Pancreas (tissue), 10 donors: ENCODE measurements at regions not wholly inside any gene's neighbourhood (a gene's known extent, or its start where the extent isn't known, plus 50 kb on each side); places are given as distances from the start of the nearest gene placed in this dataset.

Source experiments
- ATAC-seq, 4 donors: fragments of 200-7000 bp; cut with Tn5 transposase; one replicate each; pipeline versions ENCODE4 v1.8.0 to v1.9.1; 2020; ENCODE audit warnings: mild to moderate bottlenecking in 4 of 4, moderate library complexity in 4 of 4
- DNase-seq, 6 donors: peaks; one replicate each; pipeline ENCODE4 v3.0.0-alpha.2; 2020
- FAIRE-seq: peaks from 2 replicates; lab custom pipeline; 2012; peaks lifted over from hg19 to GRCh38; lab: Jason Lieb, UNC
- H3K27ac ChIP-seq, 4 donors: fragments of 200-600 bp; sonication (generic); 1 replicate in 3 of 4; 2 replicates in 1 of 4; pipeline versions ENCODE4 v1.5.0 to v1.8.0; 2020
- H3K27me3 ChIP-seq, 4 donors: fragments of 200-600 bp; one replicate each; pipeline ENCODE4 v1.8.0; 2021
- H3K36me3 ChIP-seq, 3 donors: fragments of 200-600 bp; sonication (generic) in 1 of 3; one replicate each; pipeline versions ENCODE4 v1.5.0 to v1.8.0; 2020 to 2021
- H3K4me1 ChIP-seq, 3 donors: fragments of 200-600 bp; one replicate each; pipeline ENCODE4 v1.8.0; 2021
- H3K4me3 ChIP-seq, 4 donors: fragments of 200-600 bp; sonication (generic) in 2 of 4; one replicate each; pipeline versions ENCODE4 v1.5.0 to v1.8.0; 2020 to 2021
- H3K9me3 ChIP-seq, 4 donors: fragments of 200-600 bp; one replicate each; pipeline ENCODE4 v1.8.0; 2021
- CTCF ChIP-seq, 4 donors: fragments of 200-600 bp; sonication (generic) in 3 of 4; IDR thresholded peaks; one replicate each; pipeline versions ENCODE4 v1.5.0 to v1.8.0; 2021; ENCODE audit warnings: antibody characterized with exemption in 4 of 4
- WGBS, 2 donors: extraction: QIAGEN DNeasy Blood & Tissue Kit; methylation state at CpG; one replicate each; pipeline ENCODE4 v1.1.7; 2013; 5-methylcytosine and 5-hydroxymethylcytosine counted together
- intact Hi-C, 3 donors: fragments of 100-400 bp; cut with DNase I; formaldehyde crosslinking; loops; one replicate each; pipeline versions ENCODE4 v1.11.1 to v1.14.2; 2022
- donor health status: healthy with polysubstance abuse.
- donor health status: DM: no; HTN: no; CAD: no; lungs with moderate emphysema.
- donor health status: DM: no; HTN: no; CAD: no.
- donor health status: control.
- donor health status: control.
- donor health status: Bipolar disorder and iron deficiency.
- donor health status: DM: yes; HTN: yes; CAD: no.
- donor health status: DM: no; HTN: no; CAD: no.
- donor health status: DM: no; HTN: no; CAD: no.
- donor health status: DM: yes; HTN: yes; CAD: no.

- no peak overlapping the region for H3K4me3 ChIP-seq
- no peak overlapping the region for H3K27ac ChIP-seq
- no peaks in the 10 kb centered on the region for H3K36me3 ChIP-seq
- no peak for TF ChIP-seq CTCF (IDR thresholded peaks at IDR 0.05)
- ATAC-seq (no peak), DNase-seq (no peak), FAIRE-seq (no peak)
- 76 to 77% methylated on average over 2 of the region's 2 CpGs for WGBS, 2 donors
- no peaks in the 10 kb centered on the region for H3K9me3 ChIP-seq
- intact Hi-C loops, result loop anchor here in 1 of 3 donors (10.0 kb wide), 1 partner anchor 130 kb away; no protein-coding TSS in a partner anchor
- H3K27me3 ChIP-seq, result no peaks in the 10 kb centered on the region
- H3K4me1 ChIP-seq, result no peaks in the 10 kb centered on the region
Observed at GRCh38 chr15:92224843-92225242, 168.8 kb upstream of the ST8SIA2 start.

GRCh38 chr15:92226020-92226612 is 167.6 kb upstream of the ST8SIA2 start:
- Histone ChIP-seq H3K27me3 (no peaks in the 10 kb centered on the region), H3K4me3 (no peak overlapping the region), H3K36me3 (no peaks in the 10 kb centered on the region), H3K27ac (no peak overlapping the region), H3K4me1 (no peaks in the 10 kb centered on the region), H3K9me3 (no peaks in the 10 kb centered on the region)
- intact Hi-C loops, result loop anchor here in 1 of 3 donors (10.0 kb wide), 1 partner anchor 131 kb away; no protein-coding TSS in a partner anchor
- DNase-seq, result no peak
- TF ChIP-seq CTCF (IDR thresholded peaks at IDR 0.05), result peak in 3 of 4 donors; percentile 8 to 26 (median 17)
- FAIRE-seq, result no peak
- peak in 2 of 4 donors; percentile 50 to 75 for ATAC-seq
- WGBS, 2 donors, result 20 to 27% methylated on average over 6 of the region's 6 CpGs

- intact Hi-C loops, result loop anchor here in 1 of 3 donors (10.0 kb wide), 1 partner anchor 134 kb away; no protein-coding TSS in a partner anchor
- no peaks in the 10 kb centered on the region for H3K36me3 ChIP-seq
- H3K27me3 ChIP-seq, result no peaks in the 10 kb centered on the region
- 32 to 39% methylated on average over 2 of the region's 2 CpGs for WGBS, 2 donors
- no peak for TF ChIP-seq CTCF (IDR thresholded peaks at IDR 0.05)
- DNase-seq (no peak), FAIRE-seq (no peak), ATAC-seq (no peak)
- no peaks in the 10 kb centered on the region for H3K9me3 ChIP-seq
- no peak overlapping the region for H3K4me3 ChIP-seq
- H3K4me1 ChIP-seq, result no peaks in the 10 kb centered on the region
- no peak overlapping the region for H3K27ac ChIP-seq
Observed at GRCh38 chr15:92228830-92229229, 164.9 kb upstream of the ST8SIA2 start.

- FAIRE-seq, result no peak
- Histone ChIP-seq H3K27me3 (no peaks in the 10 kb centered on the region), H3K27ac (no peak overlapping the region), H3K9me3 (no peaks in the 10 kb centered on the region), H3K36me3 (no peaks in the 10 kb centered on the region), H3K4me3 (no peak overlapping the region), H3K4me1 (no peaks in the 10 kb centered on the region)
- no peak for ATAC-seq
- intact Hi-C loops, result no loop called here
- no peak for TF ChIP-seq CTCF (IDR thresholded peaks at IDR 0.05)
- 38 to 65% methylated on average over 4 of the region's 4 CpGs for WGBS, 2 donors
- no peak for DNase-seq
Observed at GRCh38 chr15:92231461-92231860, 162.2 kb upstream of the ST8SIA2 start.

- DNase-seq, result no peak
- no peaks in the 10 kb centered on the region for H3K9me3 ChIP-seq
Observed at GRCh38 chr15:92232317-92232716, 161.4 kb upstream of the ST8SIA2 start.

More at GRCh38 chr15:92232317-92232716, 161.4 kb upstream of the ST8SIA2 start:
- H3K4me3 ChIP-seq, result no peak overlapping the region
- intact Hi-C loops, result no loop called here
- FAIRE-seq (no peak), ATAC-seq (no peak)
- no peaks in the 10 kb centered on the region for H3K27me3 ChIP-seq
- no peak for TF ChIP-seq CTCF (IDR thresholded peaks at IDR 0.05)
- no peak overlapping the region for H3K27ac ChIP-seq
- no peaks in the 10 kb centered on the region for H3K4me1 ChIP-seq
- WGBS, 2 donors, result 48 to 53% methylated on average over 7 of the region's 7 CpGs
- no peaks in the 10 kb centered on the region for H3K36me3 ChIP-seq
